Fibroblast of lung (primary cell): ENCODE measurements at regions not wholly inside any gene's neighbourhood (a gene's known extent, or its start where the extent isn't known, plus 50 kb on each side); places are given as distances from the start of the nearest gene placed in this dataset.

Source experiments
- DNase-seq, 2 donors: peaks; one replicate each; pipeline versions ENCODE4 v3.0.0 to v3.0.0-alpha.2; 2010; ENCODE audit warnings: low read depth in 2 of 2
- H2AFZ ChIP-seq: 2 replicates; pipeline ENCODE4 v1.5.1; 2012; ENCODE audit warnings: low read length, control low read depth, inconsistent platforms
- H3K27ac ChIP-seq: 2 replicates; pipeline ENCODE4 v1.5.1; 2011; ENCODE audit warnings: low read length, control low read depth; ENCODE audit not compliant: insufficient read depth
- H3K27me3 ChIP-seq: 2 replicates; pipeline ENCODE4 v1.5.1; 2011; ENCODE audit warnings: mild to moderate bottlenecking, low read length; ENCODE audit not compliant: control insufficient read depth, insufficient read depth
- H3K36me3 ChIP-seq: 2 replicates; pipeline ENCODE4 v1.5.1; 2011; ENCODE audit warnings: low read length; ENCODE audit not compliant: control insufficient read depth, insufficient read depth
- H3K4me1 ChIP-seq: 2 replicates; pipeline ENCODE4 v1.5.1; 2011; ENCODE audit warnings: low read length; ENCODE audit not compliant: control insufficient read depth, insufficient read depth; ENCODE audit errors: extremely low read depth
- H3K4me2 ChIP-seq: 2 replicates; pipeline ENCODE4 v1.5.1; 2011; ENCODE audit warnings: low read length, control low read depth; ENCODE audit not compliant: insufficient read depth; ENCODE audit errors: extremely low read depth
- H3K4me3 ChIP-seq, 4 experiments: fragments of 200-600 bp in 1 of 4; sonication (generic) in 1 of 4; replicated peaks in 1 of 4; 2 replicates each; pipeline ENCODE4 v1.5.1; 2011 to 2016; ENCODE audit warnings: low read length in 4 of 4, low read depth in 3 of 4, mild to moderate bottlenecking in 3 of 4, control low read depth in 2 of 4, inconsistent platforms in 1 of 4, mixed read lengths in 1 of 4; ENCODE audit not compliant: insufficient read depth in 1 of 4; ENCODE audit errors: control extremely low read depth in 1 of 4
- H3K79me2 ChIP-seq: 2 replicates; pipeline ENCODE4 v1.5.1; 2012; ENCODE audit warnings: mild to moderate bottlenecking, low read length, inconsistent platforms; ENCODE audit not compliant: control insufficient read depth, insufficient read depth
- H3K9ac ChIP-seq: 2 replicates; pipeline ENCODE4 v1.5.1; 2011; ENCODE audit warnings: mild to moderate bottlenecking, low read length, control low read depth; ENCODE audit not compliant: insufficient read depth
- H3K9me3 ChIP-seq: 2 replicates; pipeline ENCODE4 v1.5.1; 2012; ENCODE audit warnings: low read depth, low read length; ENCODE audit not compliant: control insufficient read depth, insufficient read depth
- H4K20me1 ChIP-seq: 2 replicates; pipeline ENCODE4 v1.5.1; 2011; ENCODE audit warnings: low read length; ENCODE audit not compliant: control insufficient read depth, insufficient read depth; ENCODE audit errors: extremely low read depth
- EZH2 ChIP-seq: IDR thresholded peaks from 2 replicates; pipeline ENCODE4 v1.5.1; 2012; ENCODE audit warnings: low read length, control low read depth, mild to moderate bottlenecking; ENCODE audit errors: missing control alignments
- TF ChIP-seq, protein P1 (sequence below), 2 donors: IDR thresholded peaks in 1 of 2; conservative IDR thresholded peaks in 1 of 2; 1 replicate in 1 of 2; 2 replicates in 1 of 2; pipeline ENCODE4 v1.5.1; 2011 to 2012; ENCODE audit warnings: low read length in 2 of 2, control low read depth in 1 of 2, inconsistent platforms in 1 of 2, low read depth in 1 of 2, mild to moderate bottlenecking in 1 of 2

DNA sequence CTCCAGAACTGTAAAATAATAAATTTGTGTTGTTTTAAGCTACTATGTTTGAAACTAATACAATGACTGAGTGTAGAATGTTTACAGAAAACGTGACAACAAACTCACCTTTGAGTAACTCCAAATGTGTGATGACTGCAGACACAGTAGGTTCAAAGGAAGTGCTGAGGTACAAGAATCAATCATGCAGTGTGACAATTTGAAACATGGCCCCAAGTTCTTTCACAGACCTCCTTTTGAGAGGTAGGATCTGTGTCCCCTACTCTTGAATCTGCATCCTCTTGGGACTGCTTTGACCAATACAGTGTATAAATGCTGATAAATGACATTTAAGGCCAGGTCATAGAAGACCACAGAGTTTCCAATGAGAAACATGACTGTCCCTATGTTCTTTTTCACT is 667.7 kb upstream of the DIPK2B start:
- no peak for DNase-seq
- Histone ChIP-seq H3K79me2 (no peaks in the 10 kb centered on the region), H3K27me3 (no peaks in the 10 kb centered on the region), H3K9ac (no peak overlapping the region), H2AFZ (no peak overlapping the region), H3K4me1 (no peaks in the 10 kb centered on the region), H3K36me3 (no peaks in the 10 kb centered on the region), H3K27ac (no peak overlapping the region), H3K4me2 (no peak overlapping the region), H4K20me1 (no peaks in the 10 kb centered on the region), H3K9me3 (no peaks in the 10 kb centered on the region), H3K4me3 (no peak overlapping the region)
- no peak for TF ChIP-seq EZH2
- TF ChIP-seq, protein P1, sequence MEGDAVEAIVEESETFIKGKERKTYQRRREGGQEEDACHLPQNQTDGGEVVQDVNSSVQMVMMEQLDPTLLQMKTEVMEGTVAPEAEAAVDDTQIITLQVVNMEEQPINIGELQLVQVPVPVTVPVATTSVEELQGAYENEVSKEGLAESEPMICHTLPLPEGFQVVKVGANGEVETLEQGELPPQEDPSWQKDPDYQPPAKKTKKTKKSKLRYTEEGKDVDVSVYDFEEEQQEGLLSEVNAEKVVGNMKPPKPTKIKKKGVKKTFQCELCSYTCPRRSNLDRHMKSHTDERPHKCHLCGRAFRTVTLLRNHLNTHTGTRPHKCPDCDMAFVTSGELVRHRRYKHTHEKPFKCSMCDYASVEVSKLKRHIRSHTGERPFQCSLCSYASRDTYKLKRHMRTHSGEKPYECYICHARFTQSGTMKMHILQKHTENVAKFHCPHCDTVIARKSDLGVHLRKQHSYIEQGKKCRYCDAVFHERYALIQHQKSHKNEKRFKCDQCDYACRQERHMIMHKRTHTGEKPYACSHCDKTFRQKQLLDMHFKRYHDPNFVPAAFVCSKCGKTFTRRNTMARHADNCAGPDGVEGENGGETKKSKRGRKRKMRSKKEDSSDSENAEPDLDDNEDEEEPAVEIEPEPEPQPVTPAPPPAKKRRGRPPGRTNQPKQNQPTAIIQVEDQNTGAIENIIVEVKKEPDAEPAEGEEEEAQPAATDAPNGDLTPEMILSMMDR (conservative IDR thresholded peaks at IDR 0.05 in 1 of 2, IDR thresholded peaks at IDR 0.05 in 1 of 2; ENCODE audit: low read depth in 1 of 2, low read length in 2 of 2), result no peak

DNA sequence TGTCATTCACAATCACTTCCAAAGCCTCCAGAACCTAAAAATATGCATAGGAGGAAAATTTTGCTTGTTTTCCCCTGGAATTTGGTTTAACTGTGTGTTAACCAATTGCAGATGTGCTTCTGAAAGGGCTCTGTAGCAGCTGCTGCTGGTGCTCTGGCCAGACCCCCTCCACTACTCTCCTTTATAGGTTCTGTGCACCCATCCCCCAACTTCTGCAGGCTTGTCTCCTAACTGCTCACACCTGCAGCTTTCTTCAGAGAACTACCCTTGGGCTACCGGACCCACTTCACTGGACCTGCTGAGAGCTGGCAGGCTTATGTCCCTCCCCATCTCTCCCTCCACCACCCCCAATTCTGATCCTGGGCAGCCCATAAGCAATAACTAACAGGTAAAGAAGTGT is 662.1 kb upstream of the DIPK2B start:
- H3K27me3 ChIP-seq, result no peaks in the 10 kb centered on the region

DNA sequence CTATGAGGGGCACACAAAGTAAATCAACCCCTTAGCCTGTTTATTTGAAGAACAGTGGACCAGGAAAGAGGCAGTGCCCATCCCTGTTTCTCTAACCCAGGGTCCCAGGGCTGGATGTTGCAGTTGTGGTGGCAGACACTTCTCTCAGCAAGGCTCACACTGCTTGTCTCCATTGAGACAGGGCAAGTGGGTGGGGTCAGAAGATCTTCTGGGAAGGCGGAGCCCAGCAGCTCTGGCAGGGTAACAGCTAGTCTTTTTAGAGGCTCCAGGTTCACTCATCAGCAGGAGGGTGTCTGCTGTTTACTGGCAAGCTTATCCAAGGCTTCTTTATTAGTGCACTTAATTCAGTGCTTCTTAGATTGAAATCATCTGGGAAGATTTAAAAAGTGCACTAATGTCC is 659.8 kb upstream of the DIPK2B start:
- H3K9ac ChIP-seq, result no peak overlapping the region
- no peaks in the 10 kb centered on the region for H3K9me3 ChIP-seq
- DNase-seq, result no peak
- H3K4me2 ChIP-seq, result no peak overlapping the region
- H3K4me3 ChIP-seq, result no peak overlapping the region
- no peak overlapping the region for H2AFZ ChIP-seq
- no peaks in the 10 kb centered on the region for H3K79me2 ChIP-seq
- H3K4me1 ChIP-seq, result no peaks in the 10 kb centered on the region
- no peaks in the 10 kb centered on the region for H4K20me1 ChIP-seq
- no peaks in the 10 kb centered on the region for H3K27me3 ChIP-seq
- no peak overlapping the region for H3K27ac ChIP-seq
- no peak for TF ChIP-seq EZH2
- TF ChIP-seq, protein P1 (conservative IDR thresholded peaks at IDR 0.05 in 1 of 2, IDR thresholded peaks at IDR 0.05 in 1 of 2; ENCODE audit: low read depth in 1 of 2, low read length in 2 of 2), result no peak
- no peaks in the 10 kb centered on the region for H3K36me3 ChIP-seq

More for the DNA sequence above, 662.1 kb upstream of the DIPK2B start:
- Histone ChIP-seq H3K79me2 (no peaks in the 10 kb centered on the region), H3K4me2 (no peak overlapping the region), H3K4me1 (no peaks in the 10 kb centered on the region), H3K4me3 (no peak overlapping the region), H3K9me3 (no peaks in the 10 kb centered on the region), H3K36me3 (no peaks in the 10 kb centered on the region), H3K9ac (no peak overlapping the region), H4K20me1 (no peaks in the 10 kb centered on the region), H3K27ac (no peak overlapping the region), H2AFZ (no peak overlapping the region)
- TF ChIP-seq, protein P1 (conservative IDR thresholded peaks at IDR 0.05 in 1 of 2, IDR thresholded peaks at IDR 0.05 in 1 of 2; ENCODE audit: low read depth in 1 of 2, low read length in 2 of 2), result no peak
- TF ChIP-seq EZH2, result no peak
- no peak for DNase-seq
